Stimulated activated CD4-positive, alpha-beta T cell treated with anti-CD3 and anti-CD28 coated beads, Interleukin-1b, Interleukin-23, amount 100 ng/mL, for 4 hours (primary cell): ENCODE measurements at regions not wholly inside any gene's neighbourhood (a gene's known extent, or its start where the extent isn't known, plus 50 kb on each side); places are given as distances from the start of the nearest gene placed in this dataset.
"Not testable (repeated sequence)": the region's sequence is repeated elsewhere in the genome, so short reads cannot be mapped to it uniquely, and the experiment has no call there.

Experiments used
- DNase-seq, 2 donors: peaks; one replicate each; pipeline ENCODE4 v3.0.0-alpha.2; 2020; ENCODE audit warnings: low read depth in 2 of 2

DNA sequence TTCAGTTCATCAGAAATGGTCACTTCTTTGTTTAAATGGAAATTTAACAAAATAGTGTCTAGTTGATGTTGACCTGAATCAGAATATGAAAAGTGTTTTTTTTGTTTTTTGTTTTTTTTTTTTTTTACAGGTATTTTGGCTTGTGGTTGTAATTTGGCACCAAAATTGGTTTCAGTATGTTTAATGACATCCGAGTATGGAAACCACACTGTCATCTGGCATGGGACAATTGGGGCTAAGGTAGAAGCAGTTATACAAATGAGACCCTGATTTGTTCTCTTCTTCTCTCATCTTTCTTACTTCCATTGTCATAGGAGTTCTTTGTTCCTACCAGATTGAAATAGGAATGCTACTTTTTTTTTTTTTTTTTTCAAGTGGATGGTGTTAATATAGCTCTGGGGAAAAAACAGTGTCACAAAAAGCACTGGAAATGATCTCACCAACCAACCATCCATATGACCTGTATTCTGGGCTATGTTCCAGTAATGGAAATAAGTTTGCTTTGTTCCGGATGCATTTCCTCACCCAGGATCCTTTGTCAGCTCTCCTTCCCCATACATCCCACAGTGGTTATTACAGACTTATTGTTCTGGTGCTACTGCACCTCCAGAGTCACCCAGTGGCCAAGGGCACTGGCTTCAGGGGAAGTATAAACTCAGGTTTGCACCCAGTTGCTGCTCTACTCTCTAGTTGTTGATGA is 95.8 kb downstream of the ATXN3L start:
- DNase-seq: no peak

DNA sequence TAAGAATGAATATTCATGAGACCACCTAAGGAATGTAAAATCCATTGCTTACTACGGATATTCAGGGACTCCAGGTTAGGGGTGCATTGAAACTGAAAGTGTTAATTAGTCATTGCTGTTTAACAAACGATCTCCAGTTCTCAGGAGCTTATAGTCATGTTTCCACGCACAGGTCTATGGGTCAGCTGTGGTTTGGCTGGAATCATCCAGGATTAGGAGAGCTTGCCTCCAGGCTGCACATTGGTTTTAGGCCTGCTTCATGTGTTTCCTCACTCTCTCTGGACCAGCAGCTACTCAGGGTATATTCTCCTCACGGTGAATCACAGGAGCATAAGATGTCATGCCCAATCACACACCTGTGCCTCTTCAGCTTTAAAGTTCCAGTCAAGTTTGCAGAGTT is 98.9 kb downstream of the ATXN3L start:
- DNase-seq: no peak

DNA sequence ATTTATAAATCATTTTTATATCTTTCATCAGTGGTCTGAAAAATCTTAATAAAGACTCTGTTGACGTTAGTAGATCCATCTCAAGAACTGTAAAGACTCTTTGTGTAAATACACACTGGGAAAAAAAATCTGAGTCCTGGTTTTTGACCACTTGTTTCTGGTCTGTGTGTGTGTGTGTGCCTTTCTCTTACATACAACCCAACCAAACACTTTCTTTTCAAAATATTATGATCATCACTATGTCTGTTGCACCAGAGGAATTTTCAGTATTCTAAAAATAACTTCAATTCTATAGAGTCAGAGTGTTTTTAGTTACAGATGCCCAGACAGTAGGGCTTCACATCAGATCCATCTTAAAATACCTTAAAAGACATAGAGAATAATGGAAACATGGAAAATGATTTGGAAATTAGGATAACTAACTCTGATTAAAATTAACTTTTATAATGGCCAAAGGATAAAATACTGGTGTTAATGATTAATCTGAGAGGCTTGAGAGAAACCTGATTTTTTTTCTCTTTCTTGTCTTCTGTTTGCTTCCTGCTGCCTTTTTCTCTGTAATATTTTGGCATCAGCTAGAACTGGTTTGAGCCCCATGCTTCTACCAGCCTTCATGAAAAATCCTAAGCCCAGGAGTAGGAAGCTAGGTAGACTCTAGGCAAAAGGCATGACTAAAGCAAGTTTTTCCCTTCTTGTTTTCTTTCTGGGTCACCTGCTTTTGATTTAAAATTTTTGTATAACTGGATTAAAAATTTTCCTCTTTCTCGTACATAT is 99.7 kb downstream of the ATXN3L start:
- DNase-seq: no peak

DNA sequence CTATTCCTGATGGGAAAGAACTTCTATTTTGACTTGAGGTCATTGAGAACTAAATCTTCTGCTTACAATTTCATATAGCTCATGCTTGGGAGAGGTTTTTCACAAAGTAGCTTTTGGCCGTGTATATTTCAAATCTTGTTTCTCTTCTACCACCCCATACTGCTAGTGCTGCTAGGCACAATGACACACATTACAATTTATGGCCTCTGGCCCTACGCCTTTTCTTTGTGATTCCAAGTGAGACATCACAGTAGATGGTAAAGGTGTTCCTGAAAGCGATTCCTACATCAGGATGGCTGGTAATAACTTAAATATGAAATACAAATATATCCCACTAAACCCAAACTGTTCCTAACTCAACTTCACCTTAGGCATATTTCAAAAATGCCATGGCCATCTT is 101.1 kb downstream of the ATXN3L start:
- no peak for DNase-seq

DNA sequence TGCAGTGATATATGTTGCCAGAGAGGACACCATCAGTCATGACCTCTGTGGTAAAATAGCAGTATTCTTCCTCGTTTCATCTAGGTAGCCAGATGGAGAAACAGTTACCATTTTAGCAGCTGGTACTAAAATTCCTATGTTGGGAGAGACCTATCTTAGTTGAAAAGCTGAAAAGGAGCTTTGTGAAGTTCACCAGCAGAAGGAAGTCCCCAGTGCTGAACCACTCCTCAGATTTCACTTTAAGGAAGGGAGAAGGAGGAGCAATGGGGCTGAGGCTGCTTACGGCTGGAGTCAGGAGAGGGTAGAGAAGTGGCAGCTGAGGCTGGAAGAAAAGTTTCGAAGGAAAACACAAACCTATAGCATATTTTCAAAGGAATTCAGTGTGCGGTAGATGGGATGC is 103.7 kb downstream of the ATXN3L start:
- DNase-seq: no peak

DNA sequence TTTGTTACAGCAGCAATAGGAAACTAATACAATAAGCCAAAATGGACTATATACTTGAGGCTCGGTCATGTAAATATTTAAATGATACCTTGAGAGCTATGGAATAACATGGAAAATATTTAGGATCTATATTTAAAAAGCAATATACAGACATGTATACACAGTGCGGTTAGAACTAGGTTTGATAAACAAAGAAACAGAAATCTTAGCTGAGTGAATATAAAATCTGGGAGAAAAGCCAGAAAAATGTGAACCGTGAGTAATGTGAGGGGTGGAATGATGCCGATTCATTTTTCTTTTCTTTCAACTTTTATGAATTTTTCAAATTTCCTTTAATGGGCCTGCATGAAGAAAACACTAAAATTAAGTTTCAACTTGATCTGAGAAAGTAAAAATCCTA is 104.1 kb downstream of the ATXN3L start:
- no peak for DNase-seq

DNA sequence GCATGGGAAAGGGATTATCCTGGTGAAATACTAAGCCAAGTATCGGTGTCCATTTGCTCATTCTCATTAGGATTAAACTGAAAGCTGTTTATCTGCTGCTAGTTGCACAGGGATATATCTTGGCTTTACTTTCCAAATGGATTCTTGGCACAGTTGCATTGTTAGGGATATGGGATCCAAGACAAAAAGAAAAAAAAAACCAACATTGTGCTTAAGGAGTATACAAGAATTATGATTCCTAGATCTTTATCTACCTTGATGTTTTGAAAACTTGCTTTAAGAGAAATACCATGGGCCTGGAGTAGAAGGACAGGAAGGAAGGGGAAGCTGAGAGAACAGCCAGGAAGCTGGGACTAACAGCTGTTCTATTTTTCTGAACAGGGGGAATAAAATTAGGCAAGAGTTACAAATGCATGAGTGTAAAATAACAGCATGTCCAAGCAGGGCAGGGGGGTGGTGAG is 107.6 kb downstream of the ATXN3L start:
- DNase-seq: no peak

DNA sequence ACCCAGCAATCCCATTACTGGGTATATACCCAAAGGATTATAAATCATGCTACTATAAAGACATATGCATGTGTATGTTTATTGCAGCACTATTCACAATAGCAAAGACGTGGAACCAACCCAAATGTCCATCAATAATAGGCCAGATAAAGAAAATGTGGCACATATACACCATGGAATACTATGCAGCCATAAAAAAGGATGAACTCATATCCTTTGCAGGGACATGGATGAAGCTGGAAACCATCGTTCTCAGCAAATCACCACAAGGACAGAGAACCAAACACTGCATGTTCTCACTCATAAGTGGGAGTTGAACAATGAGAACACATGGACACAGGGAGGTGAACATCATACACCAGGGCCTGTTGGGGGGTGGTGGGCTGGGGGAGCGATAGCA is 109.7 kb downstream of the ATXN3L start:
- DNase-seq: not testable (repeated sequence)

DNA sequence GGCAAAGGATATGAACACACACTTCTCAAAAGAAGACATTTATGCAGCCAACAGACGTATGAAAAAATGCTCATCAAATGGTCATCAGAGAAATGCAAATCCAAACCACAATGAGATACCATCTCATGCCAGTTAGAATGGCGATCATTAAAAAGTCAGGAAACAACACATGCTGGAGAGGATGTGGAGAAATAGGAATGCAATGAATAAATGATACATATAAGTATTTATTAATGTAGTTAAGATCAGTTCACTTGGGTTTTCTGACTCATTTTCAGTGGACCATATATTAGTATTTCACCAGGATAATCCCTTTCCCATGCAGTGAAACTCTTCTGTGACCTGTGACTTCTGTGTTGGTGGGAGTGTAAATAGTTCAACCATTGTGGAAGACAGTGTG is 110.1 kb downstream of the ATXN3L start:
- DNase-seq: not testable (repeated sequence)

DNA sequence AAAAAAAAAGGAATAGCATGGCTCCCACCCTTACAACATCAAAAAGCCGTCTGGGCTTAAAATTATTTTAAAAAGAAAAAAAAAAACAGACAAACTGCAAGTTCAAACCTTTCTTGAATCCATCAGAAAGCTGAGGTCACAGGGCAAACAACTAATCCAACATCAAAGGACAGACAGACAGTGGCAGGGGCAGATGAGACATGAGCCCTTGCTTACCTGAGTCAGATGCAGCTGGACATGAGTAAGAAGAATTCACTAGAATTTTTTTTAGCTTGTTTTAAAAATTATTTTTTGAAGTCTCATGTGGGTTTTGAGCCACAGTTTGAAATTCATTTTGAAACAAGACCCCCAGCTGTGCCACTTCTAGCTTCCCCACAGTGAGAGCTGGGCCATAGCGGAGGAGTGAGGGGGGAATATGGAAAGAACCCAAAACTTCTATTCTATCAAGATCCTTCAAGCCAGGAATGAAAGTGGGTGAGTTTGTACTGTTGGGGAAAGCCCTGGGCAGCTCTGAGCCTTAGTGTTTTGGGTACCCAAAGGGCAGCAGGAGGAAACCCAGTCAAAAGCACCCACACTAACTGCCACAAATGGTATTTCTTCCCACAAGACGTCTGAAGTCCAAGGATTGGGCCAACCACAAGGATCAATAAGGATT is 111.4 kb downstream of the ATXN3L start:
- no peak for DNase-seq

DNA sequence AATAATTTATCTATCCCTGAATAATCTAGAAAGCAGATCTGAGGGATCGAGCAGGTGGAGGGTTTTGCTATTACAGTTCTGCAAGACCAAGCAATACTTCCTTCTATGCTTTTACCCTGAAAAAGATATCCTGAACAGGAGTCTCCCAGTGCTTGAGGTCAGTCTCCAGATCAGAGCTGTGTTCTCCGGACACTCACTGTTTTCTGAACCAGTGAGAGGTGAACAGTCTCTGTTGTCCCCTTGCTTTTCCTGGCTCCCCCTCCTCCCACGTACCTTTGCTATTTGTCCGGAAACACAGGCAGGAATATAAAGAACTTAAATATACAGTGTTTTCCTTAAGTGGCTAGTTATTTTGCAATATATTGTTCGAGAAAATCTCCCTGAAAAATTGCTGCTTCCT is 116.6 kb downstream of the ATXN3L start:
- no peak for DNase-seq

DNA sequence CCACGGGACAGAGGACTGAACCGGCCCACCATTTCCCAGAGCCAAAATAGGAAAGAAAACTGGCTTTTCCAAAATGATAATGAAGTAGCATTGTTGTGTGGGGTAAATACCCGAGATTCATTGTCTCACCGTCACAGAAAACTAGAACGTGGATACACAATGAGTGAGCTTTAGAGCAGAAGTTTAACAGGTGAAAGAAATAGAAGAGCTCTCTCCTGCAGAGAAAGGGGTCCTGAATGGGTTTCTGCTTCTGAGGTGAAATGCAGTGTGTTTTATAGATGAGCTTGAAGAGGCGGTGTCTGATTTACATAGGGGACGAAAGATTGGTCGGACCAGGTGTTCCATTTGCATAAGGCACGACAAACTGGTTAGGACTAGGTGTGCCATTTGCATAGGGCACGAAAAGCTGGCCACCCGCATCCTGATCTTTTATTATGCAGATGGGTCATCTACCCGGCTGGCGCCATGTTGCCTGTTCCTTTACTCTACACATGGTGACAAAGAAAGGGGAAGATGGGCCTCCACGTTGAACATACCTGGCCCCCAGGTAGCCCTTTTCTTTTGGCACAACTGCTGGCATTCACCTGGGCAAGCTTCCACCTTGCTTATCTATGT is 118.1 kb downstream of the ATXN3L start:
- DNase-seq: no peak

DNA sequence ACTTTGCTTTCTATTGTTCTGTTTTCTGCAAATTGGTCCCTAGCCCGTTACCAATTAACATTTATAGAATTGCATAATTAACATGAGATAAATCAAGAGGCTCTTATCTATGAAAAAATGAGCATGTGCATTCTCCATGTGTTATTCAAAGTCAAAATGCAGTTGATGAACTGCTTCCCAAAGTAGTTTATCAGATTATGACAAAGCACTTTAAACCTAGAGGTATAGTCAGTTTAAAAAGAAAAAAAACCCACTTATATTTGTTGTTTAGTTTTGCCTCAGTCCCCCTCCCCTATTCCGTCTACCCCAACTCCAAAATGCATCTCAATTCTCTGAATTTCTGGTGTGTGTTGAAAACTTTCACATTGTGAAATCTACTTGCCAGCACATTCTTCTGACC is 119.5 kb downstream of the ATXN3L start:
- no peak for DNase-seq

DNA sequence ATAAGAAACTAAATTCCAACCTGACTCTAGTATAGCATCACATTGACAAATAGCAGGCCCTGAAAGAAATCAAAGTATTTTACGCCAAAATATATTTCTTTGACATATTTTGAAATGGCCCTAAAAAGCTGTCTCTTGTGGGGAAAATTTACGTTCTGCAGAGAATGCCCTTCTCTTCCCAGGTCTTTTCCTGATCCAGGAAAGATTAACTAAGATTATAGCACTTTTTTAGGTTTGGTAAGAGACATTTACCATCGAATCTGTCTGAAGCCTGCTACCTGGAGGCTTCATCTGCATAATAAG is 121.1 kb downstream of the ATXN3L start:
- DNase-seq: no peak

DNA sequence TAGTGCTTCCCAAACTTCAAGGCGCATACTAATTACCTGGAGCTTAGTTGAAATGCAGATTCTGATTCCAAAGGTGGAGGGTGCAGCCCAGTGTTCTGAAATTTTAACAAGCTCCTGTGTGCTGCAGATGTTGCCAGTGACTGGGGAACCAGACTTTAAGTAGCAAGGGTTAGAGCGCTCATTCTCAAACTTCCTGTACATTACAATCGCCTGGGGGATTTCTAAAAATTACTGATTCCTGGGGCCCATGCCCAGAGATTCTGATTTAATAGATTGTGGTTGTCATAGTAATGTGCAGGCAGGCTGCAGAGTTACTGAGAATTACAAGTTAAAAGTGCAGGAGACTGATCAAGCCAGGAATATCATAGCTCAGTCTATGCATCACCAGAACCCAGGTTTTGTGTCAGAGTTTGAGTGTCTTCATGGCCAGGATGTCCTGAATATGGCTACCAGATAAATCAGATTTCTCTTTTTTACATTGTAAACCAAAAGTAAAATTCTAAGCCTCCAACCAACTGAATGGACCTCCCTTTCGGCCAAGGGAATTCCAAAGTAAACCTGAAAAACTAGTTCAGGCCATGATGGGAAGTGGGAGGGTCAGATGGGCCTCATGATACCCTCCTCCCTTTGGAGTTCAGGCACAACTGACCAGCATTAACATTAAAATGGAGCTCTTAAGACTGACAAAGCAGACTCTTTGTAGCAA is 121.6 kb downstream of the ATXN3L start:
- DNase-seq: no peak

DNA sequence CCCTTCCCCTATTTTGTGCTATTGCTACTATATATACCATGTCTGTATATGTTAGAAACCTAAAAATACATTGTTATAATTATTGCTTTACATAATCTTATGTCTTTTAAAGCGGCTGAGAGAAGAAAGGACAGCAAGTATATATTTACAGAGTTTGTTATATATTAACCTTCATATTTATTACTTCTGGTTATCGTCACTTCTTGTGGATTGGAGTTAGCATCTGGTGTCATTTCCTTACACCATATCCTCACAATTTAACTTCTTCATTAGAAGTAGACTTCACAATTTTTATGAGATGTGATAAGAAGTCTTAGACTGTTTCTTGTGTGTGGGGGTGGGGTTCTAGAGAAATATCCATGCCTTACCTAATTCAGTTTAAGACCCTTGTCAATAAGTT is 123.1 kb downstream of the ATXN3L start:
- DNase-seq: no peak

DNA sequence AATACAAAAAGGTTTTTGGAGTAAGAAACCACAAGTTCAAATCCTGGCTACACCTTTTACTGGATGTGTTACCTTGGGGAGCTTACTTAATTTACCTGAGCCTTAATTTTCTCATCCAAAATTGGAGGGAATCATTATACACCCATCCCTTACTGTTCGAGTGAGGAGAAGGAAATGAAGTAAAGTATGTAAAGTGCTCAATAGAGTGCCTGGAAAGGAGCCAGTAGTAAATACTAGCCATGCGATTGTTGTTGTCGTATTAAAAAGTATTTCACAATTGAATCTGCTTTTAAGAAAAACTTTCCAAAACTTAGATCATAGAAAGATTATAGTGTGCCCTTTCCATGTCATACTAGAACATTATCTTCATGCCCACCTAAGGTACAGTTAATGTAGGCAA is 124.5 kb downstream of the ATXN3L start:
- no peak for DNase-seq

DNA sequence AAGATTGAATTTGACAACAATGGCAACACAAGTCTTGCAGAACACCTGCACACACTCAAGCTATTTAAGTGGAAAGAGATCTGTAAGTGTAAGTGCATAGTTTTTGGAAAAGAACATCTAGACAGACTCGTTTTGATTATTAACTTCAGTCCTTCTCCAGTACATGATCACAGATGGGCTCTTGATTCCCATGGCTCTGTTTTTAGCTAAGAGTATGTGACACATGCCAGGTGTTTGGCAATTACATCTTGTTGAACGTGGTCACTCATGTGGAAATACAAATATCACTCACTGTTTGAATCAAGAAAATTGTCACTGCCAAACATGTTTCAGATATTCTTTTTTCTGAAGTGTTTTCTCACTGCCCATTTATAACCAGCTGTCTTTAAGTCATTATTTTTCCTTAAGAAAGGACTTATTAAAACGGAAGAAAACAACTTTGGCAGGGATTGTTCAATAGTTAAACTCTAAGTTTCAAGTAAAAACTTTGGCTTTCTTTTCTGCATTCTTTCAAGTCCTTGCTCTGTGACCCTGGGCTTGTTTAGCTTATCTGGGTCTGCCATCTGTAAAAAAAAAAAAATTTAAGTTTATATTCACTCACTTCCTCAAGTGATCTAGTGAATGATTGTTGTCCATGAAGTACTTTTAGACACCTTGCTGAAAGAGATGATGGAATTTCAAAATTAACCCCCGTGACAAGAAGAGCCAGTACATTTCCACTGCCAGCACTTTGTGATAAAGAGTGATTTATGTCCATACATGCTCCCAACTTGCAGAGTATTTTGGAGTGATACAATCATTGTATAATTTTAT is 125.4 kb downstream of the ATXN3L start:
- no peak for DNase-seq

DNA sequence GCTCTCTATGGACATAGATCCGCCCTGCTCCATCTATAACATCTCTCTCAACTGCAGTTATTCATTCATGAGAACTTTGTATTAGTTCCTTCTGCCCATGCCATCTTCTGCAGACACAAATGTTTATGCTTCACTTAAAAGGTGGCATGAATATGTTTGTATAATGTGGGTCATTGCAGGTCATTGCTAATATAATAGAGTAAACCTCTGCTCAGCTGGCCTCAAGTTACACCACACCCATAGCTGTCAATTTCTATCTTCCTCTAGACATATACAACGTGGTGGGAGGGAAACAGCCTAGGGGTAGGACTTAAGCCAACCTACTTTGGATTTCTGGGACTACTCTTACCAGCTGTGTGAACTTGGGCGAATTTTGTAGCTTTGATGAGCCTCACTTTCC is 129.8 kb downstream of the ATXN3L start:
- DNase-seq: no peak

DNA sequence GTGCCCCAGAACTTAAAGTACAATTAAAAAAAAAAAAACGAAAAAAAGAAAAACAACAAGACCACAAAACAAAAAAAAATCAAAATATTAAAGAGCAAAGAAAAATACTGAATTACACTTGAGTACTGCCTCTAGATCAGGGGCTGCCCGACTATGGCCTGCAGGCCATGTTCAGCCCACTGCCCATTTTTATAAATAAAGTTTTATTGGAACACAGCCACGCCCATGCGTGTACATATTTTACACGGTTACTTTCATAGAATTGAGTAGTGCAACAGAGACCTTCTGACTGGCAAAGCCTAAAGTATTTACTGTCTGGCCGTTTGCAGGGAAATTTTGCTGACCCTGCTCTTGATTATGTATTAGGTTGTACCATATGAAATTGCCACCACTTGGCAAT is 130.5 kb downstream of the ATXN3L start:
- DNase-seq: no peak

DNA sequence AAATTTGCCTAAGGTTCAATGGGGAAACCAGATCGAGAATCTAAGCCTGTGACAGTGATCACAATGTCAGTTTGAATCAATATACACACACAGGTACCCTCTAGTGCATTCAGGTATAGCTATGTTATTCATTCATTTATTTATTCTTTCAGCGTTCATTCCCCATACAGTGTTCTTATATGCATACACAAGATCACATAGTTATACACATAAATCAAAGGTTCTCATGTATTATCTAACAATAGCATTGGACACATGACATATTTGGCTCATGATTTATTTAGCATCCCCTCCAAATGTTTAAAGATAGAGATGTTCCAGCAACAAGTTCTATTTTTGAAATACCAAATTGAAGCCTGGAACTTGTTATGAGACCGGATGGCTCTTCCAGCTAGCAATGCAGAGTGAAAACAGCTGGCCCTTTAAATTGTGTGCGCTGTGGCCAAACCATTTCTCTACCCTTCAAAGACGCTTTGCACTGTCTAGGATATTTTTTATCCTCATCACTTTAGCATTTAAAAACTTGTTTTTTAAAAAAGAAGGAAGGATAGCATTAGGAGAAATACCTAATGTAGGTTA is 131.0 kb downstream of the ATXN3L start:
- DNase-seq: no peak
